K562 (cell line): ENCODE measurements at regions not wholly inside any gene's neighbourhood (a gene's known extent, or its start where the extent isn't known, plus 50 kb on each side); places are given as distances from the start of the nearest gene placed in this dataset.

Experiments
- REST ChIP-seq, 2 experiments: fragments of 450-650 bp; formaldehyde crosslinking in 1 of 2; IDR thresholded peaks; 2 replicates each; pipeline versions ENCODE4 v1.4.0 to v1.6.1; 2014 to 2020; ENCODE audit warnings: mild to moderate bottlenecking in 2 of 2, borderline replicate concordance in 1 of 2, low read depth in 1 of 2
- STAG1 ChIP-seq: sonication (generic); formaldehyde crosslinking; IDR thresholded peaks from 2 replicates; pipeline ENCODE4 v1.5.0; 2020; ENCODE audit warnings: missing genetic modification reagents, borderline replicate concordance

- TF ChIP-seq STAG1 (CRISPR knock-in tag) (no peak), REST (IDR thresholded peaks at IDR 0.05; ENCODE audit: borderline replicate concordance) (no peak), REST (CRISPR knock-in tag; IDR thresholded peaks at IDR 0.05; ENCODE audit: low read depth) (no peak)
Observed at GRCh38 chr5:61735995-61736394, 403.9 kb downstream of the ZSWIM6 start (continued).
